Activated T-helper 1 cell treated with anti-CD3 and anti-CD28 coated beads, Interleukin-12 subunit alpha, Interleukin-12 subunit beta, Interleukin-2, Interleukin-4 antibody, amounts not matched to agents 30 ng/mL and 10 ng/mL and 1 ng/mL, durations not matched to agents 14 hours and 24 hours and 36 hours (primary cell): ENCODE measurements at regions not wholly inside any gene's neighbourhood (a gene's known extent, or its start where the extent isn't known, plus 50 kb on each side); places are given as distances from the start of the nearest gene placed in this dataset.

ENCODE experiments used
- DNase-seq: peaks from one replicate; pipeline ENCODE4 v3.0.0; 2021; ENCODE audit warnings: low spot score
- H3K27ac Mint-ChIP-seq: one replicate; pipeline ENCODE4 v1.8.0; 2021; ENCODE audit warnings: mild to moderate bottlenecking, mixed read lengths
- H3K27me3 Mint-ChIP-seq: one replicate; pipeline ENCODE4 v1.8.0; 2022; ENCODE audit warnings: mild to moderate bottlenecking, moderate library complexity, mixed read lengths; ENCODE audit not compliant: insufficient read depth
- H3K36me3 Mint-ChIP-seq: one replicate; pipeline ENCODE4 v1.8.0; 2021; ENCODE audit warnings: low read depth, mixed read lengths
- H3K4me1 Mint-ChIP-seq: one replicate; pipeline ENCODE4 v1.8.0; 2021; ENCODE audit warnings: low read depth, mixed read lengths
- H3K4me3 Mint-ChIP-seq: one replicate; pipeline ENCODE4 v1.8.0; 2021; ENCODE audit warnings: mild to moderate bottlenecking, moderate library complexity, mixed read lengths
- H3K9me3 Mint-ChIP-seq: one replicate; pipeline ENCODE4 v1.8.0; 2021; ENCODE audit warnings: mixed read lengths
- intact Hi-C: fragments of 100-400 bp; cut with micrococcal nuclease; formaldehyde crosslinking; loops from one replicate; pipeline ENCODE4 v1.15.1; 2024

- intact Hi-C loops, result no loop called here
- H3K27ac Mint-ChIP-seq, result no peak overlapping the region
- no peak overlapping the region for H3K4me3 Mint-ChIP-seq
- no peak for DNase-seq
- H3K4me1 Mint-ChIP-seq, result no peaks in the 10 kb centered on the region
- H3K36me3 Mint-ChIP-seq, result no peaks in the 10 kb centered on the region
- H3K9me3 Mint-ChIP-seq, result no peaks in the 10 kb centered on the region
- H3K27me3 Mint-ChIP-seq, result no peaks in the 10 kb centered on the region
Measured at GRCh38 chr21:32137931-32138330, 140.9 kb downstream of the MIS18A start.

GRCh38 chr21:32137266-32137665 is 141.6 kb downstream of the MIS18A start:
- H3K27me3 Mint-ChIP-seq, result no peaks in the 10 kb centered on the region
- no peak overlapping the region for H3K4me3 Mint-ChIP-seq
- H3K4me1 Mint-ChIP-seq, result no peaks in the 10 kb centered on the region
- no peak for DNase-seq
- H3K27ac Mint-ChIP-seq, result no peak overlapping the region
- H3K9me3 Mint-ChIP-seq, result no peaks in the 10 kb centered on the region
- no peaks in the 10 kb centered on the region for H3K36me3 Mint-ChIP-seq
- intact Hi-C loops, result no loop called here

DNA sequence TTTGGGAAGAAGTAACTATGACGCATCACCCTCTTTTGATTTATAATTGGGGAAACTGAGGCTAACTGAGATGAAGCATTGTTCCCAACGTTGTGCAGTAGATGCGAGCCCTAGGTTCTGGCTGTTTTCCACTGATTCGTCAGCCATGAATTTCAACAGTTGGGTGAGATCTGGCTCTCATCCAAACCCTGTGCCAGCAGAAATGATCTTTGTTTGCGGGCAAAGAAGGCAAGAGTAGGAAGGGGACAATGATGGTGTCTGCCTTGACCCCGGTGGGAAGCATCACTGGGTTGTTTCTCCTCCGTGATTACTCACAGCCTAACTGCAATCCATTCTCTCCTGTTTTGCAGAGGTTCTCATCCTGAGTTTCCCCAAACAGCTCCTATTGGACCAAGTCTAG is 142.3 kb downstream of the MIS18A start:
- H3K9me3 Mint-ChIP-seq, result no peaks in the 10 kb centered on the region
- no peaks in the 10 kb centered on the region for H3K36me3 Mint-ChIP-seq
- H3K4me3 Mint-ChIP-seq, result no peak overlapping the region
- no peak overlapping the region for H3K27ac Mint-ChIP-seq
- H3K4me1 Mint-ChIP-seq, result no peaks in the 10 kb centered on the region
- intact Hi-C loops, result no loop called here
- no peak for DNase-seq
- H3K27me3 Mint-ChIP-seq, result no peaks in the 10 kb centered on the region

DNA sequence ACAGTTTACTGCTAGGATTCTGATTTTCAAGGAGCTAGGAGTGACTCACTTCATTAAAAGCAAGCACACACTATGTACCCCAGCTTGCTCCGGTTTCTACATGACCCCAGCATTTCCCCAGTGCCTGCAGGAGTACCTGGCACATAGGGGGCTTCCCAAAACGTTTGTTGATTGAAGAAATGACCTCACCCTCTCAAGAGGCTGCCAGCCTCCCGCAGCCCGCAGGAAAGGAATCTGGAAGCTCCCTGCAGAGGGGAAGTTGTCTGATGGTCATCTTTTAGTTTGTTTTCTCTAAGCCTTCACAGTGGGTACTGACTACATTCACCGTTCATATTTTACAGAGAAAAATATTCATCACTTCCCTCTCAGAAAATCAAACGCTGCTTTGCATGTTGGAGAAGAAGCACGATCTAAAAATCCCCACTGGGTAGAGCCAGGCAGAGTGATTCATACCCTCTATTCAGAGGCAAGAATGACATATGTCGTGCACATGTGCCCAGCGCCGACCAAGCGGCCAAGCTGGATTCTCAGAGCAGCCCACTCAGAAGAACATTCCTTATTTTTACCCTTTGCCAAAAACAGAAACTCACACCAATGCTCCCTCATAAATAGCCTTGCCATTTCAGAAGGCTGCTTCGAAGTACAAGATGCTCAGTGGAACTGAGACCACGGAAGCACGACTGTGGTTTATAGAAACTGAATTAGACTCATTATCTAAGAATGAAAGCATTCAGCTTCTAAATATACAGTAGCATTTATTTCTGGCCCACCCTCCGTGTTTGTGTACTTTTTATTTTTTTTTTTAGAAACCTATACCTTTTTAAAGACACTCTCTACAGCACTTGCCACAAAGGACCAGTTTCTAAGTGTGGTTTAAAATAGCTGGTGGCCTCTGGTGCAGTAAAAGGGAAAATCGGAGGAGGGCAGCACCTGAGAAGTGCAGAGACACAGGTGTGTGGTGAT is 143.2 kb downstream of the MIS18A start:
- H3K36me3 Mint-ChIP-seq, result no peaks in the 10 kb centered on the region
- no peaks in the 10 kb centered on the region for H3K27me3 Mint-ChIP-seq
- no peak overlapping the region for H3K4me3 Mint-ChIP-seq

DNA sequence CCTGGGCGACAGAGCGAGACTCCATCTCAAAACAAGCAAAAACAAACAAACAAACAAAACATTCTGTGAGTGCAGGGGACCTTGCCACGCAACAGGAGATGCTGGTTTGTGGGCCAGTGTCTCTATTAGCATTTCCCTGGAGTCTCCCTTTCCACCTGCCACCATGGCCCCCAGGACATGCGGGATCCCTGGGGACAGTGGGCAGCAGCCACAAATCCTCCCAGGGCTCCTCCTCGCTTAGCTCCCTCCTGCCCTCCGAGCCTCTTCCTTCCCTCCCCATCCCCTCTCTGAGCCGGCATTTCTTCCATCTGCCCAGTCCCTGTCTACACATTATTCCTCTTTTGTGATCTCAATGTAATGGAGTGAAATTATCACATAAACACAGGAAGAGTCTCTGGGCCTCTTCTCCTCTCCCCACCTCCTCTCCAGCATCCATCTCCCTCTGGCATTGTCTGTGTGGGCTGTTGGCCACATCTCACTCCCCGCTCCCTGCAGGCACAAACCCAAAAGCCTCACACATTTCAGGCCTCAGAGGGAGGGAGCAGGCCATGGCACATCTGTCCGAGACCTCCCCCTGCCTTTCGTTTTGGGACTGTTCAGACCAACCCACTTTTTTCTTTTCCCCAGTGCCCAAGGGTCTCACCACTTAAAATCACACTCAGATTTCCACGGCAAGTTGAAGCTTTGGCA is 144.3 kb downstream of the MIS18A start:
- Mint-ChIP-seq H3K27ac (no peak overlapping the region), H3K4me3 (no peak overlapping the region), H3K36me3 (no peaks in the 10 kb centered on the region), H3K27me3 (no peaks in the 10 kb centered on the region), H3K9me3 (peaks cover 5% of the 10 kb centered on the region), H3K4me1 (no peaks in the 10 kb centered on the region)
- DNase-seq, result no peak
- intact Hi-C loops, result no loop called here

More for the DNA sequence above, 143.2 kb downstream of the MIS18A start:
- intact Hi-C loops, result no loop called here
- Mint-ChIP-seq H3K4me1 (no peaks in the 10 kb centered on the region), H3K9me3 (peaks cover 5% of the 10 kb centered on the region), H3K27ac (no peak overlapping the region)
- no peak for DNase-seq

DNA sequence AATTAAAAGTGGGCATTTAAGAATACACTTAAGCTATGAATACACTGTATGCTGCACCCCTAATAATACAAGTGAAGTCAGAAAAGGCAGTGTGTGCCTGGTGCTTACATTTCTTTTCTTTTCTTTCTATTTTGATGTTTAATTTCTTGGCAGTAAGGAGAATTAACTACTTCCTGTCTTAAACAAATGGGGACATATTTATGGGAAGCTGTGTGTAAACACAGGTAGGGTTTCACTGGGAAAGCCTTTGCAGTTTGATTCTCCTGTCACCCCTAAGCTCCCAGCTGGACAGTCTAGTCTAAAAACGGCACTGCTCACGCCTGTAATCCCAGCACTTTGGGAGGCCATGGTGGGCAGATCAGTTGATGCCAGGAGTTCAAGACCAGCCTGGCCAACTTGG is 146.0 kb downstream of the MIS18A start:
- Mint-ChIP-seq H3K4me1 (no peaks in the 10 kb centered on the region), H3K27ac (no peak overlapping the region)

DNA sequence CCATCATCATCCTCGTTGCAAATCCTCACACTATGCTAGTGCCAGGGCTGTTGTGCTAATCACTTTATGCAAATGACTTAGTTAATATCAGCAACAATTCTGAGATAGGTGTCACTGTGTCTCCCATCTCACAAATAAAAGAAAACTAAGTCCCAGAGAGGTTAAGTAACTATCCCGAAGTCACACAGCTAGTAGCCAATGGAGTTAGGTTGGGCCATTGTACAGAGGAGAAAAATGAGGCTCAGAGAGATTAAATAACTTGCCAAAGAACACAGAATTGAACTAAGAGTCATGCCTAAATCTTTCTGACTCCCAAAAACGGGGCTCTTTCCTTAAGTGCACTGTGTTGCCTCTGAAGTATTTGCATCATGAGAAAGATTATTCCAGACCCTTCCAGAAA is 146.4 kb downstream of the MIS18A start:
- no peak overlapping the region for H3K27ac Mint-ChIP-seq
- intact Hi-C loops, result no loop called here

More for the DNA sequence above, 146.0 kb downstream of the MIS18A start:
- intact Hi-C loops, result no loop called here
- H3K9me3 Mint-ChIP-seq, result peaks cover 5% of the 10 kb centered on the region
- no peaks in the 10 kb centered on the region for H3K27me3 Mint-ChIP-seq
- no peak overlapping the region for H3K4me3 Mint-ChIP-seq
- no peak for DNase-seq
- H3K36me3 Mint-ChIP-seq, result no peaks in the 10 kb centered on the region

DNA sequence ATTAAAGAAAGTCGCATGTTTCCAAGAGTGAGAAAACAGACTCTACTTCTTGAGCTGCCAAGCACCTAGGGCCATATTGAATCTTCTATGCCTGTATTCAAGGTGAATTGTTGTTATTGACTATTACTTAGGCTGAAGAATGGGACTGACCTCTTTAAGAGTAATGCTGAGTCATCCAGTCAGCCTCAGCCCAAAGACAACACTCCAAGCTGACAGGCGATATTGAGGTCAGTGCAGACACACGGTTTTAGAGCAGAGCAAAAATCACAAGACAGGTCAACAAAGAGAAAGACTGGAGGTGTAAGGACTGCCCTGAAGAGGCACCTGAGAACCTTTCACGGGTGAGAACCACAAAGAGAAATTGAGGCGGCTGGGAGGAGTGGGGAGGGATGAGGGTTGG is 146.9 kb downstream of the MIS18A start:
- no peak overlapping the region for H3K4me3 Mint-ChIP-seq
- no peaks in the 10 kb centered on the region for H3K36me3 Mint-ChIP-seq
- H3K4me1 Mint-ChIP-seq, result no peaks in the 10 kb centered on the region
- no peaks in the 10 kb centered on the region for H3K27me3 Mint-ChIP-seq
- intact Hi-C loops, result no loop called here
- no peak overlapping the region for H3K27ac Mint-ChIP-seq
- no peak for DNase-seq
- H3K9me3 Mint-ChIP-seq, result peaks cover 5% of the 10 kb centered on the region

More for the DNA sequence above, 146.4 kb downstream of the MIS18A start:
- H3K9me3 Mint-ChIP-seq, result peaks cover 5% of the 10 kb centered on the region
- no peak overlapping the region for H3K4me3 Mint-ChIP-seq
- H3K36me3 Mint-ChIP-seq, result no peaks in the 10 kb centered on the region
- H3K4me1 Mint-ChIP-seq, result no peaks in the 10 kb centered on the region
- DNase-seq, result no peak
- H3K27me3 Mint-ChIP-seq, result no peaks in the 10 kb centered on the region

DNA sequence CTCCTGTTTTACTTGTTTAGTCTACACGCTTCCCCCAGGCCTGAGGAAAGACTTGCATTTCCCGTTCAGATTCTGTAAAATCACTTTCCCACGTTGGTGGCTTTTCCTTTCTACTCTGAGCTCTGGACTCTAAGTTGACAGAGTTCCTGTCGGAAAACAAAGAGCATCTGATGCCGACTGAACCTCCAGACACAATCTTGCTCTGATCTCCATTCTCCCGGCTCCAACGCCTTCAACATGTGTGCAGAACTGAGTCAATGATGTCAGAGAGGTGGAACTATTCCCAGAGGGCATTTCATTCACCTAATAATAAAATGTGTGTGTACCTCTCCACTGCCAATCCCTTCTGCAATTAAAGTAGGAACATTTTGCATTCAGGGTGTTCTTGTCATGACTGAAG is 147.7 kb downstream of the MIS18A start:
- Mint-ChIP-seq H3K4me3 (no peak overlapping the region), H3K27me3 (no peaks in the 10 kb centered on the region), H3K27ac (no peak overlapping the region), H3K36me3 (no peaks in the 10 kb centered on the region), H3K9me3 (peaks cover 5% of the 10 kb centered on the region), H3K4me1 (no peaks in the 10 kb centered on the region)
- DNase-seq, result no peak
- intact Hi-C loops, result no loop called here

- no peak for DNase-seq
- peaks cover 5% of the 10 kb centered on the region for H3K9me3 Mint-ChIP-seq
- no peaks in the 10 kb centered on the region for H3K27me3 Mint-ChIP-seq
- H3K4me3 Mint-ChIP-seq, result no peak overlapping the region
- H3K27ac Mint-ChIP-seq, result no peak overlapping the region
- no peaks in the 10 kb centered on the region for H3K36me3 Mint-ChIP-seq
- no peaks in the 10 kb centered on the region for H3K4me1 Mint-ChIP-seq
- intact Hi-C loops, result no loop called here
Measured at GRCh38 chr21:32130031-32130891, 148.6 kb downstream of the MIS18A start.

DNA sequence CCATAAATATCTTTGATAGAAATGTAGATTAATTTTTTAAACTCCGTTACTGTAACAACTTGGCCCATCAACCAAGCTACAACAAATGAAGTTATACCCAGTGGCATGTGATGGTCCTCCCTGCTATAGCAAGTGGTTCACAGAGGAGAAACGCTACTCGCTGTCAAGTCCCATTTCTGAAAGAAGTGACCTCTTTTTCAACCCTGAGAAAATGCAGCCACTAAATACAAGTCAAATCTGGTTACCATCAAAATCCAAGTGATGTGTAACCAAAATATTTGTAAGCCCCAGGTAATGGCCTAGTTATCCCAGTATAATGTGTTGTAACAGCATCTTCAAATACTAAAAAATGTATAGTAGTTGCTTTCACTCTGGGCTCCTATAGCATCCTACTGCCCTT is 151.8 kb downstream of the MIS18A start:
- H3K9me3 Mint-ChIP-seq, result peaks cover 5% of the 10 kb centered on the region
- no peaks in the 10 kb centered on the region for H3K27me3 Mint-ChIP-seq
- no peaks in the 10 kb centered on the region for H3K4me1 Mint-ChIP-seq
- DNase-seq, result no peak
- H3K4me3 Mint-ChIP-seq, result no peak overlapping the region
- no peaks in the 10 kb centered on the region for H3K36me3 Mint-ChIP-seq
- intact Hi-C loops, result no loop called here
- no peak overlapping the region for H3K27ac Mint-ChIP-seq

- Mint-ChIP-seq H3K27ac (no peak overlapping the region), H3K9me3 (no peaks in the 10 kb centered on the region), H3K36me3 (no peaks in the 10 kb centered on the region), H3K27me3 (no peaks in the 10 kb centered on the region), H3K4me1 (no peaks in the 10 kb centered on the region), H3K4me3 (no peak overlapping the region)
- DNase-seq, result no peak
- intact Hi-C loops, result no loop called here
Measured at GRCh38 chr21:32122082-32122481, 156.8 kb downstream of the MIS18A start.
